HG03442 (cell line): ENCODE measurements at regions not wholly inside any gene's neighbourhood (a gene's known extent, or its start where the extent isn't known, plus 50 kb on each side); places are given as distances from the start of the nearest gene placed in this dataset.
"Not testable (repeated sequence)": the region's sequence is repeated elsewhere in the genome, so short reads cannot be mapped to it uniquely, and the experiment has no call there.

ENCODE experiments used
- ATAC-seq: cut with Tn5 transposase; IDR thresholded peaks from one replicate; pipeline ENCODE4 v1.9.1; 2021; ENCODE audit warnings: mild to moderate bottlenecking, moderate library complexity; ENCODE audit not compliant: unreplicated experiment

DNA sequence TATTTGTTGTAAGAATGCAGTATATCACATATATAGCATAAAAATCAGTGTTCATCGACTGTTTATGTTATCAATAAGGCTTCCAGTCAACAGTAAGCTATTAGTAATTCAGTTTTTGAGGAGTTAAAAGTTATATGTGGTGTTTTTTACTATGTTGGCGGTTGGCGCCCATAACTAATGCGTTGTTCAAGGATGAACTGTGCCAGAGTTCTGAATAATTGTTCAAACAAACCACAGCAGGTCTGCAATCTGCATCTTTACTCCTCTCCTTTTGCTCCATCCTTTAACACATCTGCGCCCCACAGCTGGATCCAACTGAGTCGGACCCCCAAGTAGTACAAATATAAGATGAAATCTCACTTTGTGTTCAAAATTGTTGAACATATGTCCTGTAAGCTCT is 836.1 kb downstream of the LTN1 start:
- ATAC-seq: no peak

DNA sequence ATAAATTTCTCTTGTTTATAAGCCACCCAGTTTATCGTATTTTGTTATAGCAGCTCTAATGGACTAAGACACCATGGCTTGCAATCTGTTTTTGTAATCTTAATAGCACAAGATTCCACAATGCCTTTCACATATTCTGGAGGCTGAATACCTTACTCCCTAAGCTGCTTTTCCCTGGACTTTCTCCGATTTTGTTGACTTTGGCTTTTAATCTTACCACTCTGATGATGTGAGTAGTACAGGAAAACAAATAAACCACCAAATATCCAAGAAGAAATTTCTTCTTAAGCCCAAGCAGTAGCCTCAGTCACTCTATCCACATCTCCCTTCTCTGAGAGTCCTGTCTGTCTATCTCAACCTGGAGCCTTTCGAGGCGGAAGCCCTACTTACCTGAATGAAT is 838.6 kb downstream of the LTN1 start:
- ATAC-seq: no peak

DNA sequence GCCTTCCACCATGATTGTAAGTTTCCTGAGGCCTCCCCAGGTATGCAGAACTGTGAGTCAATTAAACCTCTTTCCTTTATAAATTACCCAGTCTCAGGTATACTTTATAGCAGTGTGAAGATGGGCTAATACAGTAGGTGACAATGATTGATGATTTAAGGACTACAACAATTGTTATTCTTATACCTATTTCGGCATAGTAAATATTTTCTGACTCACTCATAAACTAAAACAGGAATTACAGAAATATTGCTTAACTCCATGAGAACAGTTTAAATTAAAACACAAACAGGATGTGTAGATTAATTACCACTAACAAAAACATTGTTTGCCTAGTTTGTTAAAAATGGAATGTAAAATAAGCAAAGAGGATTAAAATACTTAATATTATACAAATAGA is 839.9 kb downstream of the LTN1 start:
- ATAC-seq: no peak

DNA sequence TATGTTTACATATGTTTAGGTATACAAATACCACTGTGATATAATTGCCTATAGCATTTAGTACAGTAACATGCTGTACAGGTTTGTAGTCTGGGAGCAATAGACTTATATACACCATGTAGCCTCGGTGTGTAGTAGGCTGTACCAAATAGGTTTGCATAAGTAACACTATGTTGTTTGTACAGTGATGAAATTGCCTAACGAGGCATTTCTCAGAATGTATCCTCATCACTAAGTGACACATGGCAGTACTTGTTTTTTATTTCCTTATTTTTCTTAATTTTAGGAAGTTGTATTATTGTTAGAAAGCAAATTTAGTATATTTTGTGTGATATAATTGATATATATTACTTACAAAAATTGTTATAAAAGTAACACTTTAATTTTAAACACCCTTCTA is 840.9 kb downstream of the LTN1 start:
- no peak for ATAC-seq

DNA sequence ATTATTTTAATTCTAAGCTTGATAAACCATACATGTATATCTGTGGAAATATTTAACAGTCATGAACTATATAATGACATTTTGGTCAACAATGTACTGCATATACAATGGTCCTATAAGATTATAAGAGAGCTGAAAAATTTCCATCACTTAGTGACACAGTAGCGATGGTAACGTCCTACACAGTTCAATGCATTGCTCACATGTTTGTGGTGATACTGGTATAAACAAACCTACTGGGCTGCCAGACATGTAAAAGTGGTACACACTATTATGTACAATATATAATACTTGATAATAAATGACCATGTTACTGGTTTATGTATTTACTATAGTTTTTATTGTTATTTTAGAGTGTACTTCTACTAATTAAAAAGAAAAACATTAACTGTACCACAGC is 841.9 kb downstream of the LTN1 start:
- no peak for ATAC-seq

DNA sequence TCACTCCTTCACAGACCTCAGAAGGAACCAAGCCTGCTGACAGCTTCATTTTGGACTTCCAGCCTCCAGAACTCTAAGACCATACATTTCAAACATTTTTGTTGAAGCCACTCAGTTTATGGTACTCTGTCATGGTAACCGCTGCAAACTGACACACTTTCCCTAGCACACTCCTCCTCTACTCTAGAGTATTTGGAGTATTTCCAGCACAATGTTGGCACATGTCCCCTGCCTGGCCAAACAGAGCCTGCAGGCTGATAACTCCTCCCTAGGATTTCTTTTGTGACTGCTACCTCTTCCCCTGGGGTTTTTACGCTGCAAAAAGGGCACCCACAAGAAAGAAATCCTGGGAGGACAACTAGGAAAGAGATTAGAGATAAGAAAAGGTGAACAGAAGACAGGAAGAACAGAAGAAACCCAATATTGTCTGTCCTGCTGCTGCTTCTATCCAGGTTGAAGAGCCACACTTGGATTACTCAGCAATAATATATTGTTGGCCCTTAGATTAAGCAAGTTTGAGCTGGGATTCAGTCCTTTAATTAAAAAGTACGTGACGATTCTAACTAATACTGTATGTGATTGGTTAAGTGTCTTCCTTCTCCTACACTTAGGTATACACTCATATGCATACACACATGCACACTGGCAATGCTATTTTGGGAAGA is 844.1 kb downstream of the LTN1 start:
- no peak for ATAC-seq

DNA sequence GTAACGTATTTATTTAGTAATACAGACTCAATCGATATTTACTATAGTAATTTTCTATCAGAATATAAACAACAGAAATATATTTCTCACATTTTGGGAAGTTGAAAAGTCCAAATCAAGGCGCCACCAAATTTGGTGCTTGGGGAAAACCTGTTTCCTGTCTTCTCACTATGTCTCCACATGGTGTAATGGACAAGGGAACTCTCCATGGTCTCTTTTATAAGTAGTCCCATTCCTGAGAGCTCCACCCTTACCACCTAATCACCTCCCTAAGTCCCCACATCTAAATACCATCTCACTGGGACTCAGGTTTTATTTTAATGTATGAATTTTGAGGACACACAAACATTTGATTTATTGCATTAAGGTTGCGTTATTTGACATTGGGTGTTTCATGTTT is 848.0 kb downstream of the LTN1 start:
- ATAC-seq: no peak

DNA sequence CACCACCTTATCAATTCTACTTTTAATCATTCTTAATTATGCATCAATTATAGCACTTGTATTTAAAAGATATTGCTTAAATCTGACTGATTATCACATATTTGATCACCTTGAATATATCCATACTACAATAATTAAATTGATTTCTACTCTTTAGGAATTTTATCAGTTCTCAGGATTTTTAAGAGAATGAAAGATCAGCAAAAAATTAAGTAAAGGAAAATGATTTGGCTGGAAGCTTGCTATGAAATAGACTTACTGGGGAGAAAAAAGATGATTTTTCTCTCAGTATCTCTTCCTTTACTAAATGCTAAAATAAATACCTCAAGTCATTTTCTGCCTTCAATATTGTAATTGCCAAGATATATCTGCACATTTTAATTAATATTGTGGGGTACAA is 848.6 kb downstream of the LTN1 start:
- ATAC-seq: no peak

DNA sequence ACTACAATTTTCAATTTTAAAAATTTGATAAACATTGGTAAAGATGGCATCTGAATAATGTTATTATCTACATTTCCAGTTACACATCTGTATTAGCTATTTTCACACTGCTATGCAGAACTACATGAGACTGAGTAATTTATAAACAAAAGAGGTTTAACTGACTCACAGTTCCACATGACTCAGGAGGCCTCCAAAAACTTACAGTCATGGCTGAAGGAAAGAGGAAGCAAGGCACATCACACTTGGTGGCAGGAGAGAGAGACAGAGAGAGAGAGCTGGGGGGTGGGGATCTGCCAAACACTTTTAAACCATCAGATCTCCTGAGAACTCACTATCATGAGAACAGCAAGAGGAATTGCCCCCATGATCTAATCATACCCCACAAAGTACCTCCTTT is 850.0 kb downstream of the LTN1 start:
- ATAC-seq: no peak

DNA sequence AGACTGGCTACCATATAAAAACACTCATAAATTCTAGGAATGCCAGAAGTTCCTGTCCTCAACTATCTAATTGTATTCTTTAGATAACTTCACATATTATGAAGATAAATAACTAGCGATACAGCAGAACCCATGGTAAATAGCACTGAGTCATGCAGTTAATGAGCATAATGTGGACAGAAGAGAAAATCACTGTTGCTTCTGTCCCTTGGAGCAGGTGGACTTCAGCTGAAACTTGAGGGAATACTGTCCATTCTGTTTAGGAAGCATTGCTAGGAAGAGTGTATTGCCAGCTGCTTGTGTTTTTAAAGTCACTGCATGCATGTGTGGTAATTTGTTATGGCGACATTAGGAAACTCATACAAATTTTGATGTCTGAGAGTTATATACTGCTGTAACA is 854.4 kb downstream of the LTN1 start:
- no peak for ATAC-seq

DNA sequence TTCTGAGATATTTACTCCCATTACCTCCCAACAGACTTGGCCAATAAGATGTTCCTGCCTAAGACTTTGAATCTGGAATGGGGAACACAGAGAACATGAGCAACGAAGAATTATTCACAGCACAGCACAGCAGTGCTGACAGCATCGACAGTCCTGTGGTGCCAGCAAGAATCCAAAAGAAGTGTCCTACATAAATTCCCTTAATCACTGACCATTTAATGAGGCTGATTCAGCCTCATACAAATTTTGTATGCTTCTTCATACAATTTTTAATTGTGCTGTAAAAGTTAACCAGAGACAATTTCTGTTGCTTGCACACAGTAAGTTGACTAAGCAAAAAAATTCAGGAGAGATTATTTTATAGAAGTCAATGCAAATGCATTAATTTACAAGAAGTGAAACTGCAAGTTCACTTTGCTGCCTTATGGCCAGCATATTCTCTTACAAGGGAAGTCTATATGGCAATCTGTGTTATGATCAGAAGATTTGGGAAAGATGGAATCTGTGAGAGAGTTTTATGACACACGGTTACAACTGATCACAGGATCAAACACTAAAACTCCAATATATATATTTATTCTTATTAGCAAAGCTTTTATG is 855.9 kb downstream of the LTN1 start:
- ATAC-seq: no peak

DNA sequence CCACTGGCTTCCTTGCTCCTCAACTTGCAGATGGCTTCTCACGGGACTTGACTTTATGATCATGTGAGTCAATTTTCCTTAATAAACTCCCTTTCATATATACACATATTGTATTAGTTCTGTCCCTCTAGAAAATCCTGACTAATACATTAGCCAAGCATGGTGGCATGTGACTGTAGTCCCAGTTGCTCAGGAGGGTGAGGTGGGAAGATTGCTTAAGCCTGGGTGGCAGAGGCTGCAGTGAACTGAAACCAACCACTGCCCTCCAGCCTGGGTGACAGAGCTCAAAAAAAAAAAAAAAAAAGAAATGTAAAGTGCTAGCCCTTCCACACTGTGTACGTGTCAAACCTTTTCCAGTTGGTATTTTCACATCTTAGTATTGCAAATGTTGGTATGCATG is 857.0 kb downstream of the LTN1 start:
- ATAC-seq: no peak

DNA sequence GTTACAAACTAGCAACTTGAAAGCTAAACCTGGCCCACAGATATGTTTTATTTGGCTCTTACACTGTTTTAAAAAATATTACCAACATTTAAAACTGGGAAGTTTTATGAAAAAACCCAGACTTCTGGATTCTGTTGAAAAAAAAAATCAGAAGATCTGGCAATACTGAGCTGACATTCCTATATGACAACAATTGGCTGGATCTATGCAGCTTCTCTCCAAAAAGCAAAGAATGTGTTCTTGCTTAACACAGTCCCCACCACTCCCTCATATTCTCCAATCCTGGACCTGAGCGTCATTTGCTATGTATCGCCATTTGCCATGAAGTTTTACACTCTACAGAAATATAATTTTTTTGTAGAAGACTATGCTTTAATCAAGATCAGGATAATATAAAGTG is 859.6 kb downstream of the LTN1 start:
- ATAC-seq: no peak

DNA sequence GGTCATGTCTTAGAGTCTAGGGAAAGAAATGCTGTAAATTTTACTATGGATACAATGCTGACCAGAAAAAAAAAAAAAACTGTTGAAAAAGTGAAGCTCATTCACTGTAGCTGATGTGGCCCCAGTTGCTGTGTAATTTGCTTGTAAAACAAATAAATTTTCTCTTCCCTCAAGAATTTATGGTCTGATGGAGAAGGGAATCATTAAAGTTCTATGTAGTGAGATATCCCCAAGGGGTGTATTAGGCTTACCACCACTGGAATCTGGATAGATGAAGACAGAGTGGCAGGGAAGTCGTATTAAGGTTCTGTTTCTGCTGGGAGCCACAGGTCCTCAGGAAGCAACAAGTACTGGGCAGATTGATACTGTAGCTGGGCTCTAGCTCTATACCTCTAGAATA is 860.0 kb downstream of the LTN1 start:
- no peak for ATAC-seq

DNA sequence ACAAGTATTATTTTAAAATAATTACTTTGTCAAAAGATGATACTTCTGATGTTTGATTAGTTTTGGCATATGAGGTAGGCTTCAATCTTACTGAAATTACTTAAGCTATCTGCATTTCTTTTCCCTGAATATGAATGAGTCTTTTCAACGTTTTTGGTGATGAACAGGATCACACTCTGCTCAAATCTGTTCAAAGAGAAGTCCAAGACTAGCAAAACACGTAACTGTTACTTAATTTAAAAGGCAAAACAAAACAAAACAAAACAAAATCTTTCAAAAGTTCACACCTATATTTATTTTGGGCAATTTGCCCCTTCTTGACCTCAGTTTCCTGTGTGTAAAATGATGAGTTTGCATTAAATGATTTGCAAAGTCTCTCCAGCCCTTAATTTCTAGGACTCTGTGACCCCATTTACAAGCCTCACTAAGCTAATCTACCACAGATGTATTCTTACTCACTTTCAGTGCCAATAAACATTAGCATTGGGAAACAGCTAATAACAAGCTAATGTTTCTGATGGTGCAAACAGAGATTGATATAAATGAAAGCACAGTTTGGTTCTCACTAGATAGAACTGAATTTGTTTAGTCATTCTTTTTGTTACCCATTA is 865.4 kb downstream of the LTN1 start:
- no peak for ATAC-seq

DNA sequence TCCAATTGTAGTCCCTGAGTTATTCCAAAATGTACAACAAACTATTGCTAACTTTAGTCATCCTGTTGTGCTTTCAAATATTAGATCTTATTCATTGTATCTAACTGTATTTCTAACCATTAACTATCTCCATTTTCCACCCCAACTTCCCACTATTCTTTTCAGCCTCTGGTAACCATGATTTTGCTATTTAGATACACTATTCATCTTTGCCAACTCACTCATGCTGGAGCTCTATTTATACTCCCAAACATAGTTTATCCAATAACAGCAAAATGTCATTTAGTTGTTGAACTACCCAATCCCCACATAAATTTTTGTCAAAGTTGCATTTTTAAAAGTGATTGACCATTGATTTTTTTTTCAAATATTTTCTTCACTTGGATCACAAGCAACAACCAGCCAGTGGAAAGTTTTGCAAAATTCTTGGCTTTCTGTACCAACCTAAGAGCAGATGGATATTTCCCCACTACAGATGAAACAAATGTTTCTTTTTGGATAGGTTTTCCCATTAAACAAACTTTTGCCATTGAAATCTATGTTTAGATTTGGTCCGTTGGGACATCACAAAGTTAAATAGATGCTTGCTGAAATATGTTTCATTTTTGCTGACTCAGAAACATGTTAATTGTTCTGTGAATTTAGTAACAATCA is 866.0 kb downstream of the LTN1 start:
- no peak for ATAC-seq

DNA sequence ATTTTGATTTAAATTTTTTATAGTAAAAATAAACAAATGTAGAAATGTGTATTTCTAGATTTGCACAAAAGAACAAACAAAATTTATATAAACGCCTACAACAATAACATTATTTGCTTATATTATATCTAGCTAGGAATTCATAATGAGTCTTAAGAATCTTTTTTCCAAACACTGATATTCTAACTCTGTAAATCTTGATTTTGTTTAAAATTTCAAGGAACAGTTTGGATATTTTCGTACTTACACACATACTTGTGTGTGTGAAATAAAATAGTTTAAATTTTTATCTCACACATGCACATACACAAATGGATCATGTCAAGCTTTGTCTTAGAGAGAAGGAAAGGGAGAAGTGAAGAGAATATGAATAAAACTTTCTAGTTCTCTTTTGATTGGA is 868.1 kb downstream of the LTN1 start:
- no peak for ATAC-seq

DNA sequence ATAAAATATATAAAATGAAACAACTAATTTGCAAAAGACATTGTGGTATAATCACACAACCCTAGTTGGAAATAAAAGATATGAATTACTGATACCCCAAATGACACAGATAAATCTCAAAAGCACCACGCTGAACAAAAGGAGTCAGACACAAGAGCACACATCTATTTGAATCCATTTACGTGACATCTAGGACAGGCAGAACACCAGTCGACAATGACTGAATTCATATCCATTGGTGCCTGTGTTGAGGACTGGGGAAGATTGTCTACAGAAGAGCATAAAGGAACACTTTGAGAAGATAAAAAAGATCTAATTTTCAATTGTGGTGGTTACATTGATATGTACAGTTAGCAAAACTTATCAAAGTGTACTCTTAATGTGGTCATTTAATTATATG is 874.1 kb downstream of the LTN1 start:
- no peak for ATAC-seq

DNA sequence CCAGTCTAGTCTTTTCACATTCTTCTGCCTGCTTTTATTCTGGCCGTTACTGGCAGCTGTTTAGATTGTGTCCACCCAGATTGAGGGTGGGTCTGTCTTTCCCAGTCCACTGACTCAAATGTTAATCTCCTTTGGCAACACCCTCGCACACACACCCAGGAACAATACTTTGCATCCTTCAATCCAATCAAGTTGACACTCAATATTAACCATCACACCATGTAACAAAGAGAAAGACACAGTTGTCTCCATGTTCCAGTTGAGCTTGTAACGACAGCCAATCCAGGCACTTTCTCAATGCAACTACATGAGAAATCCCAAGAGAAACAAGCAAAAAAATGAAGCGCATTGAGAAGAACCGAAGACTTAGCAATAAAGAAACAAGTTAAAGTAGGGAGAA is 877.7 kb downstream of the LTN1 start:
- ATAC-seq: not testable (repeated sequence)

DNA sequence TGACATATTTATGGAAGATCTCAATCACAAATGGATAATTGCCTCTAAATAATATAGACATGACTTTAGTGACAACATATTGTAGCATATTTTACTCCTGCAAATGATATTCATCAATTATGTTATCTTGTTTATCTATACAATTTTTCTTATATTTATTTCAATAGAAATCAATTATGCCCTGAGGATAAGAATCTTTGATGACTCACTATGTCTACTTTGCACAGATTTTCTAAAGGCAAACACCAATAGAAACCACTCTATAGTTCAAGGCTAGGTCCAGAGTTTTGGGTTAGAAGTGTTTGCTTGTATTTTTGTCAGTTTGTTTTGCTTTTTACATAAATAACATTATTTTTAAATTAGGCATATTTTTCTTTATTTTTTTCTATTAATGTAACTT is 879.0 kb downstream of the LTN1 start:
- ATAC-seq: no peak

DNA sequence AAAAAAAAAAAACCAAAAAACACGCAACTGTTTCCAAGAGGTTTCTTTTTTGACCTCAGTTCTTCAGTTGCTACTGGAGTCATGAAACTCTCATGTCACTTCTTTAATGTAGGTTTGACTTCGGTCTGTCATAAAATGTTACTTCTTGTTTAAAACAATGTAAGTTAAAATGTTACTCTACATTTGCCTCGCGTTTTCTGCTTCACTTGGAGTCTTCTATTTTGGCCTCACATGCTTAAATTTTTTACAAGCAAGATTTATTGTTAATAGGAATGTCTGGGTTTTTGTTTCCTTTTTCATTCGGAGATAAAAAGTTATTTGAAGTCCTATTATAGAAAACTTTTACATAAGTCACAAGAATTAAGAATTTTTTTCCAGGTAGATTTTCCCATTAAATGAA is 880.2 kb downstream of the LTN1 start:
- no peak for ATAC-seq

DNA sequence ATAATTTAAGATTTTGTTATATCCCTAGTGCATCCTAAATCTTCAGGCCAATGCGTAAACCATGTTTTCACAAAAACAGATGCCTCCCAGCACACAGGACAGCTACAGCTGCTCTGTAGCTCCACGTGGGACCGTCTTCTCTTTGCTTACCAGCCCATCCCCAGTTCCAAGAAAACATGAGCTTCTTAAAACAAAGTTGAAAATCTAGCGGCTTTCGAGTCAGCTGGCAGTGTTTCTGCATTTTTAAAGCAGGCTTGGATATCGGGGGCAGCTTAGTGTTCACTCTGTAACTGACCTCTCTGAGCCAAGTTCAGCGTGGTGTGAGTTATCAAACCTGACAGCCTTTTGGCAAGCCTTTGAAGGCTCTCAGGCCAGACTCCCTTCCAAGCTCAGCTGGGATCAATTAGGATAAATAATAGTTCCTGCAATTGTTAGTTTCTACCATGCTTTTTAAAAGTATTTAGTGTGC is 881.5 kb downstream of the LTN1 start:
- ATAC-seq: no peak
